Upper lobe of left lung (tissue), 4 donors: ENCODE measurements at regions not wholly inside any gene's neighbourhood (a gene's known extent, or its start where the extent isn't known, plus 50 kb on each side); places are given as distances from the start of the nearest gene placed in this dataset.

Experiments
- CTCF ChIP-seq, 6 experiments: fragments of 450-650 bp in 4 of 6; fragments of 200-600 bp in 2 of 6; sonication (generic) in 2 of 6; IDR thresholded peaks; one replicate each; pipeline ENCODE4 v1.5.1; 2016 to 2019; ENCODE audit warnings: antibody characterized with exemption in 6 of 6
- POLR2A ChIP-seq, 4 donors: fragments of 450-650 bp; IDR thresholded peaks; one replicate each; pipeline ENCODE4 v1.5.1; 2016 to 2017; ENCODE audit warnings: antibody characterized with exemption in 4 of 4, mild to moderate bottlenecking in 2 of 4
- POLR2AphosphoS5 ChIP-seq, 2 donors: sonication (generic); formaldehyde crosslinking; IDR thresholded peaks; one replicate each; pipeline ENCODE4 v1.5.1; 2017; ENCODE audit warnings: antibody characterized with exemption in 2 of 2

GRCh38 chr4:66923081-66923865 is 622.0 kb downstream of the CENPC start:
- TF ChIP-seq POLR2A (IDR thresholded peaks at IDR 0.05) (no peak), CTCF (IDR thresholded peaks at IDR 0.05) (no peak), POLR2AphosphoS5 (IDR thresholded peaks at IDR 0.05) (no peak)
